ENCODE measurements at regions not wholly inside any gene's neighbourhood (a gene's known extent, or its start where the extent isn't known, plus 50 kb on each side); places are given as distances from the start of the nearest gene placed in this dataset.

GRCh38 chr2:217309056-217309455 lies 449.2 kb upstream of the TNP1 start:
- TF ChIP-seq POLR2A (IDR thresholded peaks at IDR 0.05; ENCODE audit: low read length) (no peak), GATA1 (IDR thresholded peaks at IDR 0.05; ENCODE audit: low read depth, low read length) (no peak)
